A549 (cell line): ENCODE measurements at regions not wholly inside any gene's neighbourhood (a gene's known extent, or its start where the extent isn't known, plus 50 kb on each side); places are given as distances from the start of the nearest gene placed in this dataset.
A peak's percentile ranks its signal among the peaks of the same experiment; 100 is the strongest.

Experiments
- ATAC-seq, 2 experiments: fragments of 200-7000 bp in 1 of 2; fragments of >200 bp in 1 of 2; cut with Nextera tagmentation in 1 of 2; cut with Tn5 transposase in 1 of 2; 3 replicates each; pipeline versions ENCODE4 v1.8.0 to v1.9.1; 2018 to 2020; ENCODE audit warnings: mild to moderate bottlenecking in 1 of 2, moderate library complexity in 1 of 2
- CTCF ChIA-PET: fragments of 300-600 bp; sonication (Branson Sonifier 250); formaldehyde crosslinking; extraction: SDS; loops from one replicate; lab custom pipeline; 2021; ENCODE audit warnings: antibody characterized with exemption, inconsistent platforms; lab: Yijun Ruan, JAX
- POLR2A ChIA-PET: fragments of 350-600 bp; formaldehyde crosslinking; extraction: SDS; loops from one replicate; lab custom pipeline; 2021; ENCODE audit warnings: antibody characterized with exemption, inconsistent platforms; lab: Yijun Ruan, JAX
- DNase-seq, 2 experiments: peaks; one replicate each; pipeline versions ENCODE4 v3.0.0 to v3.0.0-alpha.2; 2011 to 2016; ENCODE audit warnings: low read depth in 1 of 2, low spot score in 1 of 2
- FAIRE-seq: peaks from 2 replicates; lab custom pipeline; 2011; peaks lifted over from hg19 to GRCh38; lab: Jason Lieb, UNC
- H3K27ac ChIP-seq, 2 experiments: fragments of >200 bp; sonication (Bioruptor Twin); formaldehyde crosslinking; 3 replicates each; pipeline ENCODE4 v1.5.1; 2016 to 2017
- H3K4me1 ChIP-seq: fragments of >200 bp; sonication (Bioruptor Twin); formaldehyde crosslinking; 3 replicates; pipeline ENCODE4 v1.6.1; 2016
- H3K4me2 ChIP-seq: fragments of >200 bp; sonication (Bioruptor Twin); formaldehyde crosslinking; 3 replicates; pipeline ENCODE4 v1.6.1; 2016
- H3K4me3 ChIP-seq: fragments of >200 bp; sonication (Bioruptor Twin); formaldehyde crosslinking; 3 replicates; pipeline ENCODE4 v1.5.1; 2016
- H3K9me3 ChIP-seq: fragments of >200 bp; sonication (Bioruptor Twin); formaldehyde crosslinking; 3 replicates; pipeline ENCODE4 v1.6.1; 2016
- BCL3 ChIP-seq: fragments of >200 bp; sonication (Bioruptor Twin); formaldehyde crosslinking; IDR thresholded peaks from 3 replicates; pipeline ENCODE4 v1.6.1; 2016
- CBX2 ChIP-seq: fragments of 200-600 bp; sonication (generic); IDR thresholded peaks from 2 replicates; pipeline ENCODE4 v1.6.1; 2016; ENCODE audit warnings: low read depth, mild to moderate bottlenecking, borderline replicate concordance
- CBX8 ChIP-seq: fragments of 200-600 bp; sonication (generic); IDR thresholded peaks from 2 replicates; pipeline ENCODE4 v1.6.1; 2016
- CEBPB ChIP-seq, 2 experiments: fragments of >200 bp in 1 of 2; sonication (Bioruptor Twin) in 1 of 2; formaldehyde crosslinking in 1 of 2; IDR thresholded peaks; 2 replicates each; pipeline ENCODE4 v1.6.1; 2012 to 2016
- CTCF ChIP-seq: fragments of >200 bp; sonication (Bioruptor Twin); formaldehyde crosslinking; IDR thresholded peaks from 3 replicates; pipeline ENCODE4 v1.5.1; 2016
- GATA3 ChIP-seq: IDR thresholded peaks from 2 replicates; pipeline ENCODE4 v1.6.1; 2012; ENCODE audit warnings: borderline replicate concordance
- HDAC2 ChIP-seq: fragments of 200-600 bp; sonication (generic); IDR thresholded peaks from 2 replicates; pipeline ENCODE4 v1.6.1; 2016
- HES2 ChIP-seq: fragments of >200 bp; sonication (Bioruptor Twin); formaldehyde crosslinking; IDR thresholded peaks from 2 replicates; pipeline ENCODE4 v1.6.1; 2016
- HEYL ChIP-seq: fragments of 250-450 bp; sonication (Bioruptor Pico); IDR thresholded peaks from 2 replicates; pipeline ENCODE4 v1.8.0; 2021; ENCODE audit warnings: mild to moderate bottlenecking, moderate library complexity
- HOXB5 ChIP-seq: fragments of 250-450 bp; sonication (Bioruptor Pico); IDR thresholded peaks from 2 replicates; pipeline ENCODE4 v1.5.0; 2020; ENCODE audit warnings: mild to moderate bottlenecking, moderate library complexity
- JUNB ChIP-seq: fragments of >200 bp; sonication (Bioruptor Twin); formaldehyde crosslinking; IDR thresholded peaks from 2 replicates; pipeline ENCODE4 v1.6.1; 2016
- KDM1A ChIP-seq: fragments of 200-600 bp; sonication (generic); IDR thresholded peaks from 2 replicates; pipeline ENCODE4 v1.6.1; 2016; ENCODE audit warnings: low read depth, mild to moderate bottlenecking
- KDM5A ChIP-seq: fragments of 200-600 bp; sonication (generic); IDR thresholded peaks from 2 replicates; pipeline ENCODE4 v1.6.1; 2016; ENCODE audit warnings: antibody characterized with exemption, mild to moderate bottlenecking
- MAFK ChIP-seq: fragments of 450-650 bp; IDR thresholded peaks from 2 replicates; pipeline ENCODE4 v1.6.1; 2014; ENCODE audit not compliant: partially characterized antibody
- NPAS2 ChIP-seq: fragments of 250-450 bp; sonication (Bioruptor Pico); IDR thresholded peaks from 2 replicates; pipeline ENCODE4 v1.8.0; 2022; ENCODE audit warnings: mild to moderate bottlenecking, moderate library complexity, borderline replicate concordance
- NR3C1 ChIP-seq: fragments of >200 bp; sonication (Bioruptor Twin); formaldehyde crosslinking; IDR thresholded peaks from 3 replicates; pipeline ENCODE4 v1.6.1; 2017
- POLR2AphosphoS2 ChIP-seq: conservative IDR thresholded peaks from 2 replicates; pipeline ENCODE4 v1.6.1; 2012; ENCODE audit warnings: low read length, improper control_type of control experiment, inconsistent platforms
- RCOR1 ChIP-seq: fragments of 150-350 bp; IDR thresholded peaks from 2 replicates; pipeline ENCODE4 v1.6.1; 2014; ENCODE audit warnings: antibody characterized with exemption, low read length, low read depth
- RFX5 ChIP-seq: fragments of 450-650 bp; IDR thresholded peaks from 2 replicates; pipeline ENCODE4 v1.7.1; 2014; ENCODE audit warnings: antibody characterized with exemption, mild to moderate bottlenecking, moderate library complexity
- SMC3 ChIP-seq: fragments of >200 bp; sonication (Bioruptor Twin); formaldehyde crosslinking; IDR thresholded peaks from 3 replicates; pipeline ENCODE4 v1.6.1; 2018; ENCODE audit warnings: inconsistent platforms
- SREBF2 ChIP-seq: fragments of 450-650 bp; IDR thresholded peaks from 2 replicates; pipeline ENCODE4 v1.6.1; 2014; ENCODE audit warnings: mild to moderate bottlenecking, moderate library complexity
- TFCP2L1 ChIP-seq: fragments of 250-450 bp; sonication (Bioruptor Pico); IDR thresholded peaks from 2 replicates; pipeline ENCODE4 v1.5.0; 2021; ENCODE audit warnings: mild to moderate bottlenecking
- USF2 ChIP-seq: fragments of 450-650 bp; IDR thresholded peaks from 2 replicates; pipeline ENCODE4 v1.6.1; 2014; ENCODE audit warnings: antibody characterized with exemption
- ZC3H11A ChIP-seq: fragments of 450-650 bp; IDR thresholded peaks from 2 replicates; pipeline ENCODE4 v1.6.1; 2014; ENCODE audit warnings: antibody characterized with exemption, mild to moderate bottlenecking
- ZFP36 ChIP-seq: fragments of 450-650 bp; IDR thresholded peaks from 2 replicates; pipeline ENCODE4 v1.6.1; 2014; ENCODE audit warnings: borderline replicate concordance; ENCODE audit not compliant: partially characterized antibody
- ZSCAN20 ChIP-seq: fragments of 250-450 bp; sonication (Bioruptor Pico); IDR thresholded peaks from 2 replicates; pipeline ENCODE4 v1.8.0; 2022; ENCODE audit warnings: mild to moderate bottlenecking, moderate library complexity
- WGBS: methylation state at CpG from one replicate; pipeline ENCODE4 v1.1.6; 2017; ENCODE audit errors: missing lambda C conversion rate; 5-methylcytosine and 5-hydroxymethylcytosine counted together
- TF ChIP-seq, protein P1 (sequence below): fragments of 250-450 bp; sonication (Bioruptor Pico); IDR thresholded peaks from 2 replicates; pipeline ENCODE4 v1.5.0; 2020; ENCODE audit warnings: low read depth, mild to moderate bottlenecking, moderate library complexity
- TF ChIP-seq, protein P2 (sequence below): IDR thresholded peaks from 2 replicates; pipeline ENCODE4 v1.6.1; 2012

- H3K9me3 ChIP-seq = peaks cover 3% of the 10 kb centered on the region; the same call in 1 of the 3 replicates
- CTCF ChIA-PET = interaction anchor here (0.7 to 4.8 kb wide), 11 partner anchors 11 to 218 kb away, joined by 3 to 30 read pairs (median 4); no protein-coding TSS in a partner anchor
- WGBS = 73% methylated on average over 7 of the region's 7 CpGs
- FAIRE-seq (no peak), DNase-seq (no peak), ATAC-seq (no peak)
- H3K4me2 ChIP-seq = peak overlapping the region; percentile 10; the same call in 1 of the 3 replicates
- H3K4me3 ChIP-seq = no peak overlapping the region
- H3K27ac ChIP-seq = peak overlapping the region; percentile 20 to 86; a peak in 4 of 6 replicates
- TF ChIP-seq CEBPB (IDR thresholded peaks at IDR 0.05) = 0 out of 4 replicates have a peak, but pooled peaks of 1 of the 2 experiments have one; percentile 34
- TF ChIP-seq JUNB = no peak
- TF ChIP-seq, protein P1, sequence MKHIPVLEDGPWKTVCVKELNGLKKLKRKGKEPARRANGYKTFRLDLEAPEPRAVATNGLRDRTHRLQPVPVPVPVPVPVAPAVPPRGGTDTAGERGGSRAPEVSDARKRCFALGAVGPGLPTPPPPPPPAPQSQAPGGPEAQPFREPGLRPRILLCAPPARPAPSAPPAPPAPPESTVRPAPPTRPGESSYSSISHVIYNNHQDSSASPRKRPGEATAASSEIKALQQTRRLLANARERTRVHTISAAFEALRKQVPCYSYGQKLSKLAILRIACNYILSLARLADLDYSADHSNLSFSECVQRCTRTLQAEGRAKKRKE (CRISPR knock-in tag) = no peak
- TF ChIP-seq RCOR1 = no peak
- TF ChIP-seq CBX2 = no peak
- TF ChIP-seq NR3C1 = no peak
- no peak for TF ChIP-seq HES2
- TF ChIP-seq MAFK = no peak
- POLR2A ChIA-PET = no interaction called here
- peaks cover 78% of the 10 kb centered on the region for H3K4me1 ChIP-seq
Measured at GRCh38 chr20:22466447-22467171, 117.8 kb downstream of the FOXA2 start.

DNA sequence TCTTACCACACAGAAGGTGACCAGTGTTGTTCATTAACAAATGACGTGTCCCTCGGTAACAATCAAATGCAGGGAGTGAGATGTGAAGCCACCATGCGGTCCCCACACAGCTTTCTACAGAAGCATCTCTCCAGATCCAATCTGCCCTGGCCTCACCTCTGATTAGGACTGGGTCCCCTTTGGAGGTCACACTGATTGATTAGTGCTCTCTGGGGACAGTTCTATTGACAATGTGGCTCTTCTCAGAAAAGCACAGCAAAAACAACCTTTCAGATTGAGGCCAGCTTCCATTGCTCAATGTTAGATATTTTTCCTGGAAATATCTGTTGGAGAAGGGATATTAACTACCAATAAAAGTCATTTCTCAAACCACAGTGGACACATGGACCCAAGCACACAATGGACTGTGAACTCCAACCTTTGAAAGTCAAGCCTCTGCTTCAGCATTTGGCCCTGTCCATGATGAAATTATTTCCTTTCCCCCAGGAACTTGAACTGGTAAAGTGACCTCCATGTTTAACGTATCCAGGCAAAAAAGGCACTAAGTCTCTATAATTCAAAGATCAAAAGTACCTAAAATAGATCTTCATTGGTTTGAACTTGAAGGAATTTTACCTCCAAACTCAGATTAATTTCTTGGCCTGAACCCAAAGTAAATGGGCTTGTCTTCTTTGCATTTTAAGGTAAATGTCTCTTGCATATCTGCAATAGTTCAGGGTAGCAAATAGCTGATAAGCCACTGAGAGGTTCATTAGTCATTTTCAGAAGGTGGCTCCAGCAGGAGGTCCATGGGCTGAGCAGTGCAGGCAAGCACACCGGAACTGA, 118.5 kb downstream of the FOXA2 start:
- CTCF ChIA-PET = interaction anchor here (1.0 to 4.8 kb wide), 11 partner anchors 12 to 219 kb away, joined by 3 to 36 read pairs (median 5); no protein-coding TSS in a partner anchor

More for the DNA sequence above, 118.5 kb downstream of the FOXA2 start:
- H3K4me3 ChIP-seq = no peak overlapping the region
- TF ChIP-seq HOXB5 (no peak), SMC3 (no peak), ZSCAN20 (CRISPR knock-in tag) (no peak), ZC3H11A (no peak), CTCF (no peak), POLR2AphosphoS2 (no peak), NPAS2 (CRISPR knock-in tag) (no peak), CBX8 (no peak), TFCP2L1 (CRISPR knock-in tag) (no peak), GATA3 (no peak), BCL3 (no peak), HEYL (CRISPR knock-in tag) (no peak), KDM5A (no peak), KDM1A (no peak), USF2 (no peak), ZFP36 (no peak), SREBF2 (no peak), RFX5 (no peak), HDAC2 (no peak)
- TF ChIP-seq, protein P2, sequence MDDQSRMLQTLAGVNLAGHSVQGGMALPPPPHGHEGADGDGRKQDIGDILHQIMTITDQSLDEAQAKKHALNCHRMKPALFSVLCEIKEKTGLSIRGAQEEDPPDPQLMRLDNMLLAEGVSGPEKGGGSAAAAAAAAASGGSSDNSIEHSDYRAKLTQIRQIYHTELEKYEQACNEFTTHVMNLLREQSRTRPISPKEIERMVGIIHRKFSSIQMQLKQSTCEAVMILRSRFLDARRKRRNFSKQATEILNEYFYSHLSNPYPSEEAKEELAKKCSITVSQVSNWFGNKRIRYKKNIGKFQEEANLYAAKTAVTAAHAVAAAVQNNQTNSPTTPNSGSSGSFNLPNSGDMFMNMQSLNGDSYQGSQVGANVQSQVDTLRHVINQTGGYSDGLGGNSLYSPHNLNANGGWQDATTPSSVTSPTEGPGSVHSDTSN = no peak
- no peak for ATAC-seq
- H3K4me1 ChIP-seq = peaks cover 70% of the 10 kb centered on the region
- 76% methylated on average over 5 of the region's 5 CpGs for WGBS
- peak overlapping the region; percentile 78 to 86; a peak in 5 of 6 replicates for H3K27ac ChIP-seq
- POLR2A ChIA-PET = no interaction called here
- DNase-seq = no peak
- H3K4me2 ChIP-seq = peak overlapping the region; percentile 10; the same call in 1 of the 3 replicates
- peak; percentile 67 for FAIRE-seq
- H3K9me3 ChIP-seq = peaks cover 3% of the 10 kb centered on the region; the same call in 1 of the 3 replicates
